Activated CD4-positive, alpha-beta memory T cell treated with anti-CD3 and anti-CD28 coated beads for 36 hours (primary cell): ENCODE measurements at regions not wholly inside any gene's neighbourhood (a gene's known extent, or its start where the extent isn't known, plus 50 kb on each side); places are given as distances from the start of the nearest gene placed in this dataset.

Source experiments
- CTCF ChIA-PET: fragments of 350-600 bp; sonication (Branson Sonifier 250); formaldehyde crosslinking; loops from one replicate; lab custom pipeline; 2021; ENCODE audit warnings: antibody characterized with exemption, inconsistent platforms; lab: Charles Lee
- POLR2A ChIA-PET: fragments of 350-600 bp; sonication (Branson Sonifier 250); formaldehyde crosslinking; loops from one replicate; lab custom pipeline; 2021; ENCODE audit warnings: antibody characterized with exemption; lab: Charles Lee
- DNase-seq: peaks from one replicate; pipeline ENCODE4 v3.0.0-alpha.2; 2020
- H3K27ac Mint-ChIP-seq: one replicate; pipeline ENCODE4 v1.8.0; 2021; ENCODE audit warnings: mixed read lengths
- H3K27me3 Mint-ChIP-seq: one replicate; pipeline ENCODE4 v1.8.0; 2021; ENCODE audit warnings: mixed read lengths
- H3K36me3 Mint-ChIP-seq: one replicate; pipeline ENCODE4 v1.8.0; 2021; ENCODE audit warnings: mixed read lengths
- H3K4me1 Mint-ChIP-seq: one replicate; pipeline ENCODE4 v1.8.0; 2021; ENCODE audit warnings: low read depth, mixed read lengths
- H3K4me3 Mint-ChIP-seq: one replicate; pipeline ENCODE4 v1.8.0; 2021; ENCODE audit warnings: mild to moderate bottlenecking, mixed read lengths
- H3K9me3 Mint-ChIP-seq: one replicate; pipeline ENCODE4 v1.8.0; 2021; ENCODE audit warnings: mixed read lengths
- intact Hi-C: fragments of 100-400 bp; cut with micrococcal nuclease; formaldehyde crosslinking; loops from one replicate; pipeline ENCODE4 v1.15.1; 2023

DNA sequence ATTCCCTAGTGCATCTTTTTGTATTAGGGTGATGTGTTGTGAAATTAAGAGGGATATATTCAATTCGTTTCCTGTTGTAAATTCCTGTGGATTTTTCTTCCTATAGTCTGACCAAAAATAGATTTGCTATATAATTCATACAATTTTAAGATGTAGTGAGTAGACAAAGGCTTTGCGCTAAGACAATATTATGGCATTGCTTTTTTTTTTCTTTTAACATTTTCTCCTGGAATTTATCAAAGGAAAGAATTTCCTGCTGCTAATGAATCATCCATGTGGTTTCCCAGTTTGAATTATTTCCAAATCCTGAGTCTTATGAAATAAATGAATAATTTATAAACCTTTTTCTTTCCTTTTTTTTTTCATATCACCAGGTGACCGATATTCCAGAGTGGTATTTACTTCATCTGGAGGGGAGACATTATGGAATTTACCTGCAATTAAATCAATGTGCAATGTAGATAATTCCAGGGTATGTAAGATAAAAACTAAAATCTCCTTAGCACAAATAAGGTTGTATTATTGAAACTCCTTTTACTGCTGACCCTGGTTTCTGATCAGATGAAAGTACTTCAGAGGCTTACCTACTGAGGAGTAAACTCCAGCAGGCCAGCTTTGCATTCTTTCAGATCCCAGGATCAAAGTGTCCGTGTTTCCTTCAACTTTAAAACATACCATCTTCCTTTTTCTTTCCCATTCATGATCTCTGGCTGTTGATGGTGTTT, 148.4 kb downstream of the TLR5 start:
- peaks cover 3% of the 10 kb centered on the region for H3K36me3 Mint-ChIP-seq
- no peaks in the 10 kb centered on the region for H3K9me3 Mint-ChIP-seq
- H3K27ac Mint-ChIP-seq = no peak overlapping the region
- POLR2A ChIA-PET = no interaction called here
- no peaks in the 10 kb centered on the region for H3K27me3 Mint-ChIP-seq
- CTCF ChIA-PET = no interaction called here
- H3K4me3 Mint-ChIP-seq = no peak overlapping the region
- no peaks in the 10 kb centered on the region for H3K4me1 Mint-ChIP-seq
- no peak for DNase-seq
- intact Hi-C loops = no loop called here

DNA sequence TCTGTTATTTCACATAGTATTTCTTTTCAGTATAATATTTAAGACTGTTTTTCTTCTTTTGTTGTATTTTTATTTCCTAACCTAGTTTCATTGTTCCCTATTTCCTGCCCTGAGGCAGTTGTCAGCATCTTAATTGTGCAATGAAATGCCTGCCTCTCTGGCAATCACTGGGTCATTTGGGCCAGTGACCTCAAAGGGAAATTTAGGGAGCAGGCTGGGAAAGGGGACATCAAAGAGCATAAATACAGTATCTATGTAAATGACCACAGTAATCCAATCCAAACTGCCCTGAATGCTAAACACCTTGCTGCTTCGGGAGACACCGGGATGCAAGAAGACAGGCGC, 147.8 kb downstream of the TLR5 start:
- intact Hi-C loops = no loop called here
- ChIA-PET CTCF (no interaction called here), POLR2A (no interaction called here)
- Mint-ChIP-seq H3K36me3 (peaks cover 3% of the 10 kb centered on the region), H3K9me3 (no peaks in the 10 kb centered on the region), H3K4me3 (no peak overlapping the region), H3K27ac (no peak overlapping the region), H3K4me1 (no peaks in the 10 kb centered on the region), H3K27me3 (no peaks in the 10 kb centered on the region)
- DNase-seq = no peak

DNA sequence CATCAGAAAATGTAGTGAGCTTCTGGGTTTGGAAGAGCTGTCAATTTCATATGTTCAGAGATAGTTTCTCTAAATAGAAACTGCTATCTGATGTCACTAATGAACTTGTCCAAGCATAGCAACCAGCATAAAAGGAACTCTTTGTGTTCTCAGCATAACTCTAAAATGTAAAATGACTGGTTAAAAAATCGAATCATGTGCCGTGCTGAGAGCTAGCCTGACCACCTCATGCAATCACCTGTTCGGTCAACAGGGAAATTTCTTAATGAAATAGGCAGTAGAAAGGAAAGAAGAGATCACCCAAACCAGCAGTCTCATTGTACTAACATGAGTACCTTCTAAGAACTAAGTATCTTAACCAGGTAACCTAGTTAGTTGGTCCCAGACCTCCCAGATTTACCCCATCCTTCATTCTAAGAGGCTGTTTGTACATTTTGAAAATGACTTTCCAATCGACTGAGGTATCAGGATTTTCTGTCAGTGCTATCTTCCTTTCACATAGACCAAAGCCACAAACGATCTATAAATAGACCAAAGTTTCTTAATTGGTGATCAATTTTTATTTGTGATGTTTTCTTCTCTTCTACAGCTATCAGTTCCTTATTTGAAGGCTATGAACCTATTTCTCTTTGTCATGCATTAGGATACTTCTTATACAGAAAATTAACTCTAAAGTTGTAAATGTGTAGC, 147.3 kb downstream of the TLR5 start:
- Mint-ChIP-seq H3K27me3 (no peaks in the 10 kb centered on the region), H3K27ac (no peak overlapping the region), H3K36me3 (peaks cover 3% of the 10 kb centered on the region), H3K4me3 (no peak overlapping the region), H3K9me3 (no peaks in the 10 kb centered on the region), H3K4me1 (no peaks in the 10 kb centered on the region)
- DNase-seq = no peak
- CTCF ChIA-PET = no interaction called here
- intact Hi-C loops = no loop called here
- POLR2A ChIA-PET = no interaction called here

GRCh38 chr1:222996310-222996975, 146.6 kb downstream of the TLR5 start:
- H3K36me3 Mint-ChIP-seq = peaks cover 3% of the 10 kb centered on the region
- H3K27ac Mint-ChIP-seq = no peak overlapping the region
- POLR2A ChIA-PET = no interaction called here
- DNase-seq = no peak
- CTCF ChIA-PET = interaction anchor here (0.6 kb wide), 1 partner anchor 128 kb away, joined by 3 read pairs; no protein-coding TSS in a partner anchor
- H3K4me3 Mint-ChIP-seq = no peak overlapping the region
- intact Hi-C loops = no loop called here
- no peaks in the 10 kb centered on the region for H3K4me1 Mint-ChIP-seq
- H3K9me3 Mint-ChIP-seq = no peaks in the 10 kb centered on the region
- no peaks in the 10 kb centered on the region for H3K27me3 Mint-ChIP-seq

- no peaks in the 10 kb centered on the region for H3K9me3 Mint-ChIP-seq
- ChIA-PET POLR2A (no interaction called here), CTCF (no interaction called here)
- H3K27me3 Mint-ChIP-seq = no peaks in the 10 kb centered on the region
- H3K4me3 Mint-ChIP-seq = no peak overlapping the region
- peaks cover 23% of the 10 kb centered on the region for H3K36me3 Mint-ChIP-seq
- intact Hi-C loops = no loop called here
- no peak for DNase-seq
- H3K27ac Mint-ChIP-seq = no peak overlapping the region
- no peaks in the 10 kb centered on the region for H3K4me1 Mint-ChIP-seq
These were observed 142.4 kb downstream of the TLR5 start for GRCh38 chr1:223000632-223001031.

GRCh38 chr1:223001653-223002634, 141.1 kb downstream of the TLR5 start:
- intact Hi-C loops = no loop called here
- no peaks in the 10 kb centered on the region for H3K4me1 Mint-ChIP-seq
- H3K9me3 Mint-ChIP-seq = no peaks in the 10 kb centered on the region
- H3K36me3 Mint-ChIP-seq = peaks cover 24% of the 10 kb centered on the region
- H3K27me3 Mint-ChIP-seq = no peaks in the 10 kb centered on the region
- POLR2A ChIA-PET = no interaction called here
- no peak for DNase-seq
- CTCF ChIA-PET = interaction anchor here (1.1 kb wide), 1 partner anchor 209 kb away, joined by 3 read pairs; no protein-coding TSS in a partner anchor
- no peak overlapping the region for H3K4me3 Mint-ChIP-seq
- H3K27ac Mint-ChIP-seq = no peak overlapping the region

GRCh38 chr1:223003549-223003948, 139.5 kb downstream of the TLR5 start:
- no peaks in the 10 kb centered on the region for H3K27me3 Mint-ChIP-seq
- peaks cover 24% of the 10 kb centered on the region for H3K36me3 Mint-ChIP-seq
- ChIA-PET CTCF (no interaction called here), POLR2A (no interaction called here)
- H3K9me3 Mint-ChIP-seq = no peaks in the 10 kb centered on the region
- no peak overlapping the region for H3K4me3 Mint-ChIP-seq
- no peaks in the 10 kb centered on the region for H3K4me1 Mint-ChIP-seq
- DNase-seq = no peak
- intact Hi-C loops = no loop called here
- H3K27ac Mint-ChIP-seq = no peak overlapping the region

- no peak for DNase-seq
- Mint-ChIP-seq H3K9me3 (no peaks in the 10 kb centered on the region), H3K4me1 (no peaks in the 10 kb centered on the region), H3K27me3 (peaks cover 7% of the 10 kb centered on the region), H3K4me3 (no peak overlapping the region), H3K27ac (no peak overlapping the region), H3K36me3 (peaks cover 24% of the 10 kb centered on the region)
- intact Hi-C loops = no loop called here
- ChIA-PET CTCF (no interaction called here), POLR2A (no interaction called here)
These were observed 136.7 kb downstream of the TLR5 start for GRCh38 chr1:223006371-223006770.

DNA sequence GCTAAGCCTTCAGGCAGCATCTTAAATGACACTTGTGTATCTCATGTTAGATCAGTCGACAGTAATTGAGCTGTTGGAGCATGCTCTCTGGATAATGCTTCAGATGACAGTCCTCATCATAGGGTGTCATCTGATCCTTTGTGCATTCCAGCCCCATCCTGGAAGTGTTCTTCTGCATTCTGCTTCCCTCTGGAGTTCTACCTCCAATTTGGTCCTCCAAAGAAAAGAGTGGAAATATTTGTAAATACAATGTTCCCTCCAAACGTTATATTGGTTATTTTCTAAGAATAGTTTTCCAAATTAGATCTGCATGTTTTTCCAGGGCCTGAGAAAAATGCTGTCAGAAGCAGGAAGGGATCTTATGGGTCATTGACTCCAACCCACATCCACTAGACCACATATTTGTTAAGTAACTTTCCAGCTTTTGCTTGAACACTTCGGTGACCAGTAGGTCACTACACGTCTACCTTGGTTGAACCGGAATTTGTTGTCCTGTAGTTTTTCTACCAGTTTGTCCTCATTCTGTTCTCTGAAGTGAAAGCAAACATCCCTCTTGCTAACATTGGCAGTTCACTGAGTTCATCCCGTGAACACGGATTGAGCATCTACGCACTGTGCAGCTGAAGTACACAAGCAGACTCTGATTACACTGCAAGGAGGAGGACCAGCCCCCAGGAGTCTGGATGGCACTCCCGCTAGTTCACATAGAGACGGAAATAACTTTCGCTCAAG, 136.0 kb downstream of the TLR5 start:
- peaks cover 22% of the 10 kb centered on the region for H3K36me3 Mint-ChIP-seq
- no peak overlapping the region for H3K27ac Mint-ChIP-seq

GRCh38 chr1:223007935-223008334, 135.1 kb downstream of the TLR5 start:
- no peak overlapping the region for H3K4me3 Mint-ChIP-seq
- no peak for DNase-seq
- H3K27me3 Mint-ChIP-seq = peaks cover 7% of the 10 kb centered on the region
- CTCF ChIA-PET = no interaction called here
- H3K27ac Mint-ChIP-seq = no peak overlapping the region
- POLR2A ChIA-PET = no interaction called here
- no peaks in the 10 kb centered on the region for H3K9me3 Mint-ChIP-seq
- no peaks in the 10 kb centered on the region for H3K4me1 Mint-ChIP-seq
- intact Hi-C loops = no loop called here
- H3K36me3 Mint-ChIP-seq = peaks cover 15% of the 10 kb centered on the region

More for the DNA sequence above, 136.0 kb downstream of the TLR5 start:
- ChIA-PET CTCF (no interaction called here), POLR2A (no interaction called here)
- H3K27me3 Mint-ChIP-seq = peaks cover 7% of the 10 kb centered on the region
- no peaks in the 10 kb centered on the region for H3K9me3 Mint-ChIP-seq
- intact Hi-C loops = no loop called here
- no peak for DNase-seq
- H3K4me1 Mint-ChIP-seq = no peaks in the 10 kb centered on the region
- no peak overlapping the region for H3K4me3 Mint-ChIP-seq

DNA sequence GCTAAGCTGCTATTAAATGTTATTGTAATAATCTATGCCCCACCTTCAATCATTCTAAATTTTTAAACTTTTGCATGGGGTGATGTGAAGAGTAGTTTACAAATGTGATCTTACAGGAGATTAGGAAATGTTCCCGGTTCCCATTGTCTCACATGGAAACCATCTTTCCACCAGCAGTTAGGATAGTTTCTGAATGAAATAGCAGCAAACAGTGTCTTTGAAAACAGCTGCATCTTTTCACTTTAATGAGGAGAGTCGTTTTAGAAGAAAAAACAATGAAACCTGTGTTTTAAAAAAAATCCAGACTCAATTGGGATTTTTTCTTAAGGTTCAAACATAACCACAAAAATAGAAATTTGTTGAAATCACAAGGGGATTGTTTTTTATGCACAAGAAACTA, 134.2 kb downstream of the TLR5 start:
- intact Hi-C loops = no loop called here
- H3K9me3 Mint-ChIP-seq = no peaks in the 10 kb centered on the region

More for the DNA sequence above, 134.2 kb downstream of the TLR5 start:
- Mint-ChIP-seq H3K4me3 (no peak overlapping the region), H3K4me1 (no peaks in the 10 kb centered on the region), H3K36me3 (peaks cover 12% of the 10 kb centered on the region), H3K27me3 (peaks cover 11% of the 10 kb centered on the region), H3K27ac (no peak overlapping the region)
- ChIA-PET CTCF (no interaction called here), POLR2A (no interaction called here)
- DNase-seq = no peak
